HG03025 (cell line): ENCODE measurements at regions not wholly inside any gene's neighbourhood (a gene's known extent, or its start where the extent isn't known, plus 50 kb on each side); places are given as distances from the start of the nearest gene placed in this dataset.

Experiments used
- ATAC-seq: cut with Tn5 transposase; IDR thresholded peaks from one replicate; pipeline ENCODE4 v1.9.1; 2021; ENCODE audit warnings: mild to moderate bottlenecking, moderate library complexity; ENCODE audit not compliant: unreplicated experiment, low FRiP score

DNA sequence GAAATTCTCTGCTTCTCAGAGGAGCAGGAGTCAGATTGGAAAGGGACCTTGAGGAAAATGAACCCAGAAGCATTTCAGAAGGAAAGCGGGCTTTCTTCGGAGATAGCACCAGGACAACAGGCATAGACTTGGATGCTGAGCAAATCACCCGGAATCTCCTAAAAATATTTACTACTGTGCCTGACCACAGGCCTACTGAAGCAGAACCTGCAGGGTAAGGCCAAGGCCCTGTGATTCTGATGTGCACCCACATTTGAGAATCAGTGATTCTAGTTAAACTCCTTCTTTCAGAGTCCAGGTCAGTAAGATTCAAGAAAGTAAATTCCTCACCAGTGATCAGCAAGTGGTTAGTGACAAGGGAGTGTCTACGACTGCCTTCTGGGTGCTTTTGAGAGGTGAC, 307.3 kb upstream of the DUSP10 start:
- ATAC-seq = no peak

DNA sequence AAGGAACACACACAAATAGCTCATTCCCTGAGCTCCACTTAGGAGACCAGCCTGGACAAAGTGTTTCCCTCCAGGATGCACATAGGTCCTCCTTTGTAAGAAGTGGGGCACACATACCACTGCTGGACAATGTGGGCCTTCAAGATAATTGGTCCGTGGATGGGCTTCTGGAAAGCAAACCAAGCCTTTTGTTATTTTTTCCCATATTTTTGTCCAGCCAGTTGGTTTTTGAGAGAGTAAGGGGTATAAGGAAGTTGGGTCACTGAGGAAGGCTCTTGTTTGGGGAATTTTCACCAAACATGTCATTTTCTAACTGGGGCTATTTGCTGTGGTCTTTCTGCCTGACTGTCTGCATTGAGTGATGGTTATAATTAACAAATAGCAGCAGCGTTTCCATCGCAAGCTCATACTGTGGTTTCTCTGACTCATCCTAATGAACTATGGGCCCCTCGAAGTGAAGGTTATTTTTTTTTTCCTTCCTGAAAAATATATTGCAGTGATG, 306.3 kb upstream of the DUSP10 start:
- no peak for ATAC-seq

DNA sequence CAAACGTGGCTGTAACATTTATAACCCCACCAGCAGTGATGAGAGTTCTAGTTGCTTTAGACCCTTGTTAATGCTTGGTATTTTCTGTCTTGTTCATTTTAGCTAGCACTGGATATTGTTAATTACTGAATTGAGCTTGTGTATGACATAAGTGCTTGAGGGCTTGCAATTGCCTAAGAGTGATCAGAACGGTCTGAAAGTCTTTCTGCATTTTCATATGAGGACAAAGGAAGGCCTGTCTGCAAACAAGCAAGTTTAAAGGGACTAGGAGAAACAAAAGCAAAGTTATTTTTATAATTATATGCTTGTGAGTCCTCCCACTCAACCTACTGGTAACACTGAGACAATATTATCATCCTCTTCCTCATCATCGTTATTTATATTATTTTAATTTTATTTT, 305.5 kb upstream of the DUSP10 start:
- ATAC-seq = no peak

DNA sequence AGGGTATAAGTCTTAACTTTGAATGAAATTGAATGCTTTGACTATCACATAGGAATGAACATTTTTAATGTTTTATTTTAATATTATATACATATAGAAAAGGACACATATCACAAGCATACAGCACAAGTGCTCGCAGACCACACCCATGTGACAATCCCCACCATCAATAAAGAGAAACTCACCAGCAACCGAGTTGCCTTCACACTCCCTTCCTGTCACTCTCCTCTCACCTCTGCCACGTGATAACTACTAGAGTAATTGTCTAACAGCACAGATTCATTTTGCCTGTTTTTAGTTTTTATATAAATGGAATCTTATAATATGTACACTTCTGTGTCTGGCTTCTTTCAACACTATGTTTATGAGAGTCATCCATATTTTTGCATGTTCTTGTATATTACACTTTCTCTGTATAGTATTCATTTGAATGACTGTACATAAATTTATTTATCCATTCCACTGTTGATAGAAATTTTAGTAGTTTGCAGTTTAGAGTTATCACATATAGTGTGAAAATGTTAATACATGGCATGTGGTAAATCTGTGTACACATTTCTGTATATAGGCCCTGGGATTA, 304.9 kb upstream of the DUSP10 start:
- ATAC-seq = no peak

DNA sequence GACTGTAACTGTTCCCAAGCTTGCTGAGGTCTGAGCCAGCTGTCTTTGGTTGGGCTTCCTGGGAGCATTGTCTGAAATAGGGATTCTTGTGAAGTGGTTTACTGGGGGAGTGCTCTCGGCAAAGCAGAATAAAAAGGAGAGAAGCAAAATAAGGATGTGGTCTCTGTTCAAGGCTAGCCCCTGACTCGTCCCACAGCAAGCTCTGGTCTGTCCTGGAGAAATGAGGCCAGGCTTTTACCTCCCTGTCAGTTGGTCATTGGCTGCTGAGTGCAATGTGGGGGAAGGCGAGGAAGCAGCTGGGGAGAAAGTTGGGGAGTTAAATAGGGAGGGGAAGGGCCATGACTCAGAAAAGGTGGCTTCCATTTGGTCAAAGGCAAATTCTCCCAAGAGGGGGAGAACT, 303.9 kb upstream of the DUSP10 start:
- ATAC-seq = no peak

DNA sequence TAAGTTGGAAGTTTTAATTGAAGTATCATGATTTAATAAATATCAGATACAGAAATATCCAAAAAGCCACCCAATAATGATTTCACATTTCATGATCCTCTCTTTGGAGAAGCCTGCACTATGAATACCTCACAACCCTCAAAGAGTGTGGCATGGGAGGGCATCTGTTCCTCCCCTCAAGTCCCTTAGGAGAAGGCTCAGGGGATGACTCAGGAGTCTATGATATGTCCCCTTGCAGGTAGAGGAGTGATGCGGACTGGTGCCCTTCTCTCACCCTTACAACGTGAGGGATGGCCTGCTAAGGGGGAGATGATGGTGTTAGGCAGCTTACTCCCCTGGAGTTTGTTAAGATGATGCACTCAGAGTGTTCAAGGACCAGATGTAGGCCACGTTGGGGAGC, 303.3 kb upstream of the DUSP10 start:
- ATAC-seq = no peak

DNA sequence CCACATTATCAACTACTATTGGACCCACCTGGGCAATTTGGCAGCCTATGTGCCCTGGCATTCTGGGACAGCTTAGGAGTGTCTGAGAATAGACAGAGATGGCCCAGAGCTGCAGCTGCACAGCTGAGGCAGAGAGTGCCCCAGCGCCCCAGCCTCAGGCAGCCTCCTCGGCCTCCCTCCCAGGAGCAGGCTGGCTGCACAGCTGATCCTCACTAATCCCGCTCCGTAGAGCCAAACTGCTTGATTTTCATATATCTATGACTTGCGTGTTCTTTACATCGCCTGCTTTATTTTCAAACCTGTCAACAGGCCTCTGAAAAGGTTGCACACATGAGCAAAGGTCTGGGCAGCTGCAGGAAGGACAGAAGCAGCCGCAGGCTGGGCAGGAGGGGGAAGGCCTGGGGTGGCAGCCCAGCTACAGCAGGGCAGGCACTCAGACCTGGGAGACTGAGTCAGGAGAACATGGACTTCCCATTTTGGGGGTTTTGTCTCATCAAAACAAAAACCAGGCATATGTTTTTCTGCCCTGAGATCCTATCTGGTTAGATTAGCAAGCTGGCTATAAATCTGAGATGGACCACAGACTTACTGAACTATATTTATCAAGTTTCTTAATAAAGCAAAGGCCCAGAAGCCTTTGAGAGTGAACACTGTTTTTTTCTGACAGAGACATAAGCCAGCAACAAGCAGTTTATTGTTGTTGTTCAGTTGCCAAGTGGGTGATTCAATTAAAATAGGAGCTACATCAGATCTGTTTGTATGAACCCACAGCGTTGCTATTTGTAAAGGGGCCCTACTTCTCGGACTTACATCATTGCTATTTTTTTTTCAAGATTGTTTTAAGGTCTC, 301.8 kb upstream of the DUSP10 start:
- no peak for ATAC-seq

DNA sequence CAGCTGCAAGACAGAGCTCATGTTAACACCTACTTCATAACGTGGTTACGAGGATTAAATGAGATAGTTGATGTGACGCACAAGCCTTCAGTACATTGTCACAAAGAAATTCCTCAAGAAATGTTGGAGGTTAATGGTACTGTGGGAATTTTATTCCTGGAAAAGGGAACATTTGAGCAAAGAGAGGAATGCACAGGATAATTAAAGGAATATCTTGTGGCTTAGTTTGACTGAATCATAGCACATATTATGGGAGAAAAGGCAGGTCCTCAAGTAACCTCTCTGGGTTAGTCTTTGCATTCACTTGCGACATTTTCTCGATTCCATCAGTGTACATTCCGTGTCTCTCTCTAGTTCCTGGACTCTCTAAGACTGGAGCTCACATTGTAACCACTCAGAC, 300.2 kb upstream of the DUSP10 start:
- ATAC-seq = no peak

DNA sequence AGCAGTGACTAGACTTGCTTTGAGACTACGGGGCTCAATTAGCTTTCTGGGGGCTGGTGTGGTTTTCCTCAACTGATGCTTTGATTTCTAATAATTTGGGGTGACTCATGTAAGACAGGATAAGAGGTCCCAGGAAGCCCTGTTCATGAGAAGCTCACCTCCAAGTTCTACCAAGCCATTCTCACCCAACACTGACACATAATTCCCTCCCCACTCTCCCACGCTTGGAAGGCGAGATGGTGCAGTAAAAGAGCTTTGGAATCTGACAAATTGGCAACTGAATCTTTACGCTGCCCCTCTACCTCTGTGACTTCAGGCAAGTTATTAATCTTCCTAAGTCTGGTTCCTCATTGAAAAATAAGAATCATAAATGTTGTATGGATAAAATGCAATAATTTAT, 299.1 kb upstream of the DUSP10 start:
- ATAC-seq = no peak

DNA sequence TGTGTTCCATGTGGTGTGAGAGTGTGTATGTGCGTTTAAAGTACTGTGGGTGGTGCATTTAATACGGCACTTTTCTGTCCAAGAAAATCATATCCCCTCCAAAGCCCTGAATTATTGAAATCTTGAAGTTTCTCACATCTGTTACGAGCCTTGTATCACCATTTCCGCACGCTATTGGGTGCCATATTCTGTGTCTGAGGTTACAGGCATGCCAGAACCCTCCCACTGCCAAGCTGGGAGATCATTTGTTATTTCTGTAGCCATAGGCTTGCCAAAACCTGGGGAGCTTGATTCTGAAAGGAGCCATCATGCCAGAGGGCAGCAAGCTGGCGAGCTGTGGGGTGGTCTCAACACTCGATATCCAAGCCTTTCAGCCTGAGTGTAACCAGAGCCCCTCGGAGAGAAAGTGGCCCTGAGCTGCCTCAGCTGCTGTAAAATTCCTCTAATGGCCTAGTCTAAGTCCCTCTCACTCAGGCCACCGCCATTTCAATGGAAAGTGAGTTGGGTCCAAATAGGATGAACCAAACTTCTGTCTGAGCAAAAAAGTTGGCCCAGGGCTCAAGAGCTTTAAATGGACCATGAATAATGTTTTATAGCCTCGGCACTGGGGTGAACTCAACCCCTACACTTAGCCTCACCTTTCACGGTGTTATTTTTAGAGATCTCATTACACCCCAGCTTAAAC, 298.4 kb upstream of the DUSP10 start:
- no peak for ATAC-seq

DNA sequence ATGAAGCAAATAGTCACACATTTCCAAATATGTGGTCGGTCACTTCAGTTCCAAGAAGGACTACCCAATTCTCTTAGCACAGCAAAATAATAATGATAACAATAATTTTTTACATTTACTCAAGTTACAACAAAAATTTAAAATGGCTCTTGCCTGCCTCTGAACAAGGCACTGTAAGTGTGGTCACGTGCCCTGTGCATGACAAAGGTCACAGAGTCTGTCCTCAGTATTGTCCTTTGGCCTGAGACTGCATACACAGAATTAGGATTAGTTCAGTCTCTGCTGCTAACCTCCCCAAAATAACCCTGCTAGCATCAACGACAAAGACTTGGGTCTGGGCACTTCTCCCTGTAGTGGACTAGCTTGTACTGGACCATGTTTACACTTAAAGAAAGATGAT, 297.1 kb upstream of the DUSP10 start:
- ATAC-seq = no peak

DNA sequence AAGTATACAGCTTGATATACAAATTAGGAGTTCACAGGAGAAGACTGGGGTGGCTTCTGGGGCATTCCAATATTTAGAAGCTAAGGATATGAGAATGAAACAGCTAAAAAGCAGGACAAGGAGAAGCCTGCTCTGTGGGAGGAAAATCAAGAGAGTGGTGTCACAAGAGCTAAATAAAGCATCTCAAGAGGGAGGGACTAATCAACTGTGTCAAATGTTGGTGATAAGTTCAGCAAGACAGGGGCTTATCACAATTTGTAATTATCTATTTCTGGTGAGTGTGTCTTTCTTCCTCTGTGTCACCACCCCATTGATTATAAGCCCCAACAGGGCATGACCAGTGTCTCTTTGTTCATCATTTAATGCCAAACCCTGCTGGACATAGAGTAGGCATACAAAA, 295.8 kb upstream of the DUSP10 start:
- ATAC-seq = no peak

DNA sequence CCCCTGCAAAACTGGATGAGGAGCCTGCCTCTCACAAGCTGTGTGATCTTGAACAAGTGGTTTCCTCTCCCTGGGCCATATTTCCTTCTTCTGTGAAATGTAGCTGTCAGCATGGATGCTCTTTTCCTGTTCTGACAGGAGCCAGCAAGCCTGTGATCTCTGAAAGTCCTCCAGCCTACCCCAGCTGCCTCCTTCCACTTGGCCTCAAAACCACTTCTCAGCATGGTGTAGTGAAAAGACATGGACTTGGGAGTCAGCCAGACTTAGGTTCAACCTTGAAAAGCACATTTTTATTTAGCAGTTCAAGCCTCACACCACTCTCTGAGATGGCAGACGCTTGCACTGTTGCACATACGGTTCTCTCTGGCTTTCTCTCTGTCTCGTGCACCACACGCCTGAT, 292.9 kb upstream of the DUSP10 start:
- no peak for ATAC-seq

DNA sequence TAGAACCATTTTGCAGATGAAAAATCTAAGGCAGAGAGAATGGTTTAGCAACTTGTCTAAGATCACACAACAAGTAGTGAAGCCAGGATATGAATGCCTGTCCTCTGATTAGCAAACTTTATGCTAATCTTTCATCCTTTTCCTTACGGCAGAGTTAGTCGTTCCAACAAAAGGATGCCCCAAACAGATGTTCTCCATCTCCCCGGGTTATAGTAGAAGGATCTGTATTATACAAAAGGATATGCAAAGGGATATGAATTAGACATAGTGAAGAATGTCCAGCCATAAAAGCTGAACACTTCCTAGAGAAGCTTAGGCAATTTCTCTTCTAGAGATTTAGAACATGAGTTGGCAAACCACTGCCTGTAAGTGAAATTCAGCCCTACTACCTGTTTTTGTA, 291.6 kb upstream of the DUSP10 start:
- ATAC-seq = no peak

DNA sequence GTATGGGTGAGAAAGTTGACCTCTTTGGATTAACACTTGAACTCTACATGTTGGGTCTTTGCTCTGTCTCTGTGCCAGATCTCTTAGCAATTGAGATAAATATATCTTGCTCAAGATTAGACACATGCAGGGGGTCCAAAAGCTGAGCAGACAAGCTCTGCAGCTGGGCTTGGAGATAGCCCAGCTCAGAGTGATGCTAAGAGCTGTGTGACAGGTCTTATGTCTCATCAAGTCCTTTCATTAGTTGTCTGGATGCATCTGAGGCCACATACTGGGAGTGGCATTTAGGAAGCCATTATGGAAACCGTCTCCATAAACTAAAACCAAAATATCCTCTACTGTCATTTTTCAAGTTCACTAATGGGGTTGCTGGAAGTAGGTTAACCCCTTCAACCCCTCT, 289.4 kb upstream of the DUSP10 start:
- ATAC-seq = no peak

DNA sequence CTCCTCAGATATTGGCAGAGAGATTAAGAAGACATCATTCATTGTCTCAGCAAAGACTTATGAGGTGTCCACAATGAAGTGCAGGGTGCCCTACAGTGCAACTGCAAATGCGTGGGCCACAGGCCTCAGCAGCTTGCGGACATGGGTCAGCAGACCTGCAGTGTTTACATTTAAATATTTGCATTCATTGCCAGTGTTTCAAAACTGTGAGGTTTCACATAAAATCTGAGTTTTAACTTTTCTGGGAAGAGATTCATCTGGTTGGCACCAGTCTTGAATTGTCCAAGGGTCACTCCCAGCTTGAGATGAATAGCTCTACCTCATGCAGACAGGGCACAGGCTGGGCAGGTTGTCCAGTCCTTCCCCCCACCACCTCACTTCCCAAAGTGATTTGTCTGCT, 286.8 kb upstream of the DUSP10 start:
- ATAC-seq = no peak

DNA sequence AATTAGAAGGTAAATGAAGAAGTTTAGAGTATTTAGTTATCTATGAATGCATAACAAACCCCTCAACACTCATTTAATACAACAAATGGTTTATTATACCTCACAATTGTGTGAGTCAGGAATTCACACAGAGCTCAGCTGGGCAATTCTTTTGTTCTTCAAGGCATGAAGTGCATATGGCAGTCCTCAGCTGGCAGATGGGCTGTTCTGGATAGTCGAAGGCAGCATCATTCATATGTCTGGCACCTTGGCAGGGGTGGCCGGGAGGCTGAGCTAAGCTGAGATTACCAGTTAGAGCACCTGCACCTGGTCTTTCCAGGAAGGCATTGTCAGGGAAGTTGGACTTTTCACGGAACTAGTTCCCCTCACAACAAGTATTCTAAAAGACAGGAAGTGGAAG, 286.2 kb upstream of the DUSP10 start:
- ATAC-seq = no peak

DNA sequence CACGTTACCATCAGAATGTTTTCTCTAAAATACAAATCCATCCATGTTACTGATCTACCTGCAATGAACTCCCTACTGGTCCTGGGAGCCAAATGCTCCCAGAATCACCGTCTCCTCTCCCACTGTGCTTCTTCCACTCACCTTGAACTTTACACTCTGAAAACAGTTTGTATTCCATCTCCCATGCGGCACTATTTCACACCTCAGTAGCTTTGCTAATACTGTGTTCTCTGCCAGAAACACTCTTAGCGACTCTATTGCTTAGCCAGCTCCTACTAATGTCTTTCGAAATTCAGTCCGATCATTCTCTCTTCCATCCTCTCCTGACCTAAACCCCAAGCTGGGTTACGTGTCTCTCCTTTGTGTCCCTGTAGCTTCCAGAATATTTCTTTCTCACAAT, 284.4 kb upstream of the DUSP10 start:
- no peak for ATAC-seq

DNA sequence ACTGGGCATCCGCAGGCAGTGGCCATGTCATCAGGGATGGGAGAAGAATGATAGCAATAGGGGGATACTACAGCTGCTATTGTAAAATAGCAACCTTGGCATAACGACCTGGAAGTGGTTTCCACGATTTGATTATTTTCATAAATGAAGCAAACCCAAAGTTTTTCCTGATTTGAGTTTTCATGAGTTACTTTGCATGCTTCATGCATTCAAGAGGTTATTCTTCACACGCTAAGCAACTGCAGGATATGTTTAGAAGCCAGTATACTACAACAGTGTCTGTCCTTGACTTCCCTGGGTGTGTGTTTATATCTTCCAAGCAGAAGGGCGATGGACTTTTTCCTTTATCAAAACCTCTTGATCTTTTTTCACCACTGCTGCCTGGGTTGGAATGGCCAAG, 281.1 kb upstream of the DUSP10 start:
- no peak for ATAC-seq

DNA sequence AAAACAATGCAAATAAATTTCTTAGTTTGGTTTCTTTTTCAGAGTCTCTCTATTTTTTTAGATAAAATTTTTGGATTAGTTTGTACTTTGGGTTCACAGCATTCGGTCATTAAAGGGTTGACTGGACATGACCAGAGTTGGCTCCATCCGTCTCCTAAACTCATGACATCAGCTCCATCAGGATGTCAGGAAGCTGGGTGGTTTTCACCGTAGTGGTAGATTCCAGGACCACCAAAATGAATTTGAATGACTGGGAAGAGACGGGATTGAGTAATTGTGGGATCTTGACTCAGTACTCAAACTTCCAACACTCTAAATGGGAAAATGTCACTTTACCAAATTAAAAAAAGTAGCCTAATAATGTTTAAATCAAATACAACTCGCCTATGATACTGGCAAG, 279.2 kb upstream of the DUSP10 start:
- ATAC-seq = no peak

DNA sequence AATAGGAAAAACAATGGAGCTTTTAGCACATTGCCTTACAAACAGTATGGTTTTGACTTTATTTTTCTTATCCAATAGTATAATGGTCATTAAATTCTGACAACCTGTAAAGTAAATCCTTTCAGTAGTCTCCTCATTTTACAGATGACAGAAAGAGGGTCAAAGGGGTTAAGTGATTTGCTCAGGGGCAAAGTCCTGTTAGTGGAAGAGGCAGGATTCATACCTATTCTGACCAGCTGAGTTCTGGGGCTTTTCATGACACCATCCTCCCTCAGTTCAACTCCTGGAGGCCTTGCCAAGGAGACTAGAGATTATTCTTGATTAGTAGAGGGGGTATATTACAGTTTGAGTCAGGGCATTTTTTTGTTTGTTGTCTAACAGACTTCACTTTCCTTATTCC, 278.7 kb upstream of the DUSP10 start:
- no peak for ATAC-seq

DNA sequence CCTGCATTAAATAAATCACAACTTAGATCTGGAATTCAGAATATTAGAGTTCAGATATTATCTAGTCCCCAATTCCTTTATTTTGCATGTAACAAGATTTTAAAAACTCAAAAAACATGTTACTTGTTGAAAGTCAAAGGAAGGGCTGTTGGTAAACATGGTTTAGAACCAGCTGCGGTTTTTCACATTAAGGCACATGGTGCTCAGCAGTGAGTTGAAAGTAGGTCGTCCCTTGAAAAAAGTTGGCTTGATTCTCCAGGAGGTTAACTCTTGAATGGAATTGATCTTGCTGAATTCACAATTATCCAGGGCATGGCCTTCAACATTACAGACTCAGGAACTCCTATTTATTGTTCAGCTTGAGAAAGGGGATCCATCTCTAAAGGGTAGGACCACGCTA, 277.1 kb upstream of the DUSP10 start:
- no peak for ATAC-seq
